IPS-NIHi11 (cell line): ENCODE measurements at regions not wholly inside any gene's neighbourhood (a gene's known extent, or its start where the extent isn't known, plus 50 kb on each side); places are given as distances from the start of the nearest gene placed in this dataset.
A peak's percentile ranks its signal among the peaks of the same experiment; 100 is the strongest.

ENCODE experiments used
- DNase-seq: peaks from one replicate; pipeline ENCODE4 v3.0.0; 2012; ENCODE audit warnings: mixed read lengths, low spot score

DNA sequence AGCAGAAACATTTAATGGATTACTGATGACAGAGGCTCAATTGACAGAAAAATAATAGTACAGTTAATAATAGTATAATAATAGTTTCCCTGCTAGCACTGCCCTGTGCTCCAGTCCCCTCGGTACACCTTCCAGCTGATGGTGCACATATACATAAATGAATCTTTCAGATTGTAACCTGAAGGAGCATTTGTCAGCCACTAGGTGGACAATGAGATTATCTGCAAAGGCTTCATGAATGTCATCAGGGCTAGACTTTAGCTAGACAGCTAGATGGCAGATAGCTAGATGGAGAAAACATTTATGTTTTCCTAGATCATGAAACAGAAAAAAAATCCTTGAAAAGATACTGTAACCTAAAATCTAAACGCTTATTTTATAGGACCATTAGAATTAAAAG lies 304.4 kb upstream of the SMC2 start:
- DNase-seq: peak; percentile 5

DNA sequence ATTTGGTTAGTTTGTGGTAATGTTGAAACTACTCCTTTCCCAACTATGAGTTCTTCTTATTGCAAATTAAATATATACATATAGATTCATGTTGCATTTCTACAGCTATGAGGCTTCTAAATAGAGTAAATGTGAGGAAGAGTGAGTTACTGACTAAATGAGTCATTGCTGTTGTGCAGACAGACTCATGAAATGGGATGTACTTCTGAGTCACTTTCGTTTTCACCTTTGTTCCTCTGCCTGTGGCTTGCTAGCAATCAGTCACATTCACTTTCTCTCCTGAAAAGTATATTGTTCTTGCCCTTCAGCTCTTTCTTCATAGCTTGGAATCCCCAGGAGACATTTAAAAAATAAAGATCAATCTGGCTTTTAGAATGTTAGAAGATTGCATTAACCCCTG lies 295.5 kb upstream of the SMC2 start:
- DNase-seq: no peak

- no peak for DNase-seq
Measured at GRCh38 chr9:103799959-103800358, 294.1 kb upstream of the SMC2 start.

DNA sequence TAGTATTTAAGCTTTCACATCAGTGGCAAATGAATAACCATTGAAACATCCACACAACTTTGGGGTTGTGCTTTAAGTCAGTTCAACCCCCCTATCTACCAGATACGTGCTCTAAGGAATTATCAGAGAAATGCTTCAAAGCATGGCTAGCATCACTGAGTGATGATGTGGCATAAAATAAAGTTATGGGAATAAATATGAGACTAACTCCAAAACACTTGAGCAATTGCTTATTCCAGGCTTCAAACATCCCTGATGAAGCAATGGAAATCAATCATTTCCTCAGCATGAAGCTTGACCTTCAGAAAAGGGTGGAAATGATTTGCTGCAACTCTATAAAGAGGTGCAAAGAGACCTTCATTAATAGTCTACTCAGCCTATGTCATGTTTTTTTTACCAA lies 292.0 kb upstream of the SMC2 start:
- no peak for DNase-seq

GRCh38 chr9:103803245-103803644 lies 290.9 kb upstream of the SMC2 start:
- no peak for DNase-seq

GRCh38 chr9:103804077-103804735 lies 289.9 kb upstream of the SMC2 start:
- no peak for DNase-seq

DNA sequence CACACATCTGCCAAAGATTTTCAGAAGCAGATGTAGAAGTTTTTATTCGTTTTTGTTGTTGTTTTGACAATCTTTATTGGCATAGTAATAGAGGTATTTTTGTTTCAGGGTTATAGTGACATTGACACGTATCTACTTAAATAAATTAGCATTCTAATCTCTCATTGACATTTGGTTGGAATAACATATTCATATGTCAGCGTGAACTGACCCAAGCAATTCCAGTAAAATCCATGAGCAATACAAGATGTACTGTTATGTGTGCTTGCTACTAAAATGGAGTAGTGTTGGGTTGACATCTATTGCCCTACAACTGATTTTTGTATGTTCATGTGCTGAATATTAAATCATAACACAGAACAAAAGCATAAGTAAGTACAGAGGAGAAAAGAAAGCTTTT lies 284.4 kb upstream of the SMC2 start:
- DNase-seq: no peak

- DNase-seq: no peak
Measured at GRCh38 chr9:103811462-103811861, 282.6 kb upstream of the SMC2 start.

GRCh38 chr9:103816146-103816545 lies 278.0 kb upstream of the SMC2 start:
- DNase-seq: no peak

DNA sequence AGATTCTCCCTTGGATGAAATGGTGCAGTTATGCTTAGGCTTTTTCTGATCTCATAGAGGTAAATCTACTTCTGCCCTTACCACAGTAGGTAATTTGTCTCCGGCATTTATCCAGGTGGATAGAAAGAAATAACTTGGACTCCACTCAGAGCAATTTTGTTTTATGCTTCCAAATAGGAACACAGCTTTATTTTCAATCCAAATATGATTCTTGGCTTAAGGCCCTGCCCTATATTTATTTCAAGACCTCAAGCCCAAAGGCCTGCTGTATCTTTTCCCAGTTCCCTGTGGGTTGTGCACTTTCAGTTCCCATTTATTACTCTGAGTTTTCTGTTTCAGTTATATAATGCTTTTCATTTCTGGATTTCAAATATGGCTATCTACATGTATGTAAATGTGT lies 274.2 kb upstream of the SMC2 start:
- no peak for DNase-seq

- DNase-seq: no peak
Measured at GRCh38 chr9:103821115-103821514, 273.0 kb upstream of the SMC2 start.

GRCh38 chr9:103837940-103838339 lies 256.2 kb upstream of the SMC2 start:
- peak; percentile 5 for DNase-seq

DNA sequence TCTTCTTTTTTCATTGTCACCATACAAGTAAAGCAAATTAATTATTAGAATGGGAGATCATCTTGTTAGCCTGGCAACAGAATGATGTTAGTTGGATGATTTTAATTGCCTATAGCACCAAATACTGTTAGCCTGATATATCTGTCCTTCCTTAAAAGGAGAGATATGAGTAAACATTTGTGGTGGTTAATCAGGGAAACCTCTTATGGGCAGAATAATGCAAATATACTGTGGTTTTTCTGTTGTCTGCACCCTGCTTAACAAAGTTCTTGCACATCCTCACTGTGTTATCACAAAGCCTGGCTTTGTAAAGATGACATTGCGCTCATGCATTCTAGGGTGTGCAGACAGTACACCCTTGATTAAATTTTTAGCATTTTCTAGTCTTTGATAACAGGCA lies 254.9 kb upstream of the SMC2 start:
- DNase-seq: no peak

DNA sequence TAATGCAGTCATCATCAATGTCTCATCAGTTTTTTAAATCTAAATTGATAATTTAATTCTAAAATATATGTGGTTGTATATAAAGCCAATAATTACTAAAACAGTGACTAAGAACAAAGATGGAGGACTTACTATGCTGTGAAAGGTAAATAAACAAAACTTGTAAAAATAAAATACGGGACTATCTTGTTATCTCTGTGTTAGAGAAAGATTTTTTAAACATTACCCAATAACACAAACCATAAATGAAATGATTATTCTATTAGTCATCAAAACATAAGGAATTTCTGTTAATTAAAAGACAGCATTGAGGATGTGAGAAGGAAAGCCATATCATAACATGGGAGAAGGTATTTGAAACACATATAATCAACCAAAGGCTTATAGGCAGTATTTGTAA lies 226.2 kb upstream of the SMC2 start:
- no peak for DNase-seq

GRCh38 chr9:103872811-103873210 lies 221.3 kb upstream of the SMC2 start:
- no peak for DNase-seq

DNA sequence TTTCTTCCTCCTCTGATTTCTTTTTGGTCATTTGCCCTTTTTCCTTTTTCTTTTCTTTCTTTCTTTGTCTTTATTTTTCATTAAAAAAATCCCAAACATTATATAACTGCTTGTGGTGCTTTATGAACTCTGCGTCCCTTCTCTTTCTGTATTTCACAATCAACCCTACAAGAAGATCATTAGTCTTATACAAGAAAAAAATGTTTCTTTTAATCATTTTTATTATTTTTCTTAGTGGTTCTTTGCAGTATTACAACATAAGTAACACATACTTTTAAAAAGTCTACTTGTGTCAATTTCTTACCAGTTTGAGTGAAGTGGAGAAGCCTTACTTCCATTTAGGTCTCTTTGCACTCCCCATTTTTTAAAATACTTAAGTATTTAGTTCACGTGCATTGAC lies 212.7 kb upstream of the SMC2 start:
- no peak for DNase-seq

DNA sequence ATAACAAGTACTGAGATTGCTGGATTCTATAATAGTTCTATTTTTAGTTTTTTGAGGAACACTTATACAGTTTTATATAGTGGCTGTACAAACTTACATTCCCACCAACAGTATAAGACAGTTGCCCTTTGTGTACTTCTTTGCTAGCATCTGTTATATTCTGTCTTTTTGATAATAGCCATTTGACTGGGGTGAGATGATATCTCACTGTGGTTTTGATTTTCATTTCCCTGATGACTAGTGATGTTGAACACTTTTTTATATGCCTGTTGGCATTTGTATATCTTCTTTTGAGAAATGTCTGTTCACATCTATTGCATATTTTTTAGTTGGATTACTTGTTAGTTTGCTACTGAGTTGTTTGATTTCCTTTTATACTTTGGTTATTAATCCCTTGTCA lies 204.1 kb upstream of the SMC2 start:
- no peak for DNase-seq

DNA sequence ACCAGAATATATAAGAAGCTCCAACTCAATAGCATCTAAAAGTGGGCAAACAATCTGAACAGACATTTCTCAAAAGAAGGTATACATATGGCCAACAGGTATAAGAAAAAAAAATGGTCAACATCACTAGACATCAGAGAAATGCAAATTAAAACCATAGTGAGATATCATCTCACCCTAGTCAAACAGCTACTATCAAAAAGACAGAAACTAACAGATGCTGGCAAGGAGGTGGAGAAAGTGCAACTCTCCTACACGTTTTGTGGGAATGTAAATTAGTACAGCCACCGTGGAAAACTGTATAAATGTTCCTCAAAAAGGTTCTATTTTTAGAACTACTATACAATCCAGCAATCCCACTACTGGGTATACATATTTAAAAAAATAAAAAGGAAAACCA lies 199.9 kb upstream of the SMC2 start:
- DNase-seq: no peak

DNA sequence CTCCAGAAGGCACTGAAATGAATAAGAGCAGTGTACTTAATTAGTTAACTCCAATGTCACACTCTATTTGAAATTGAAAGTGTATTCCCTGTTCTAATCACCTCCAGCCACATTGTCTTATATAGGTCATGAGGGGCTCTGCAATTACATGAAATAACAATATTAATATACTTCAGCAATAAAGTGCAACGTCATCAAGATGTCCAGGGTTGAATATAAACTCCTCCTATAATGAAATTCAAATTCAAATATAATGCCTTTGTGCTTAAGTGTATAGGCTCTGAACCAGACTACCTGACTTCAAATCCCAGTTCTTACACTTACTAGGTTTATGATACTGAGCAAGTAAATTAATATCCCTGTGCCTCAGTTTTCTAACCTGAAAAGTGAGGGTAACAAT lies 195.6 kb upstream of the SMC2 start:
- DNase-seq: no peak

DNA sequence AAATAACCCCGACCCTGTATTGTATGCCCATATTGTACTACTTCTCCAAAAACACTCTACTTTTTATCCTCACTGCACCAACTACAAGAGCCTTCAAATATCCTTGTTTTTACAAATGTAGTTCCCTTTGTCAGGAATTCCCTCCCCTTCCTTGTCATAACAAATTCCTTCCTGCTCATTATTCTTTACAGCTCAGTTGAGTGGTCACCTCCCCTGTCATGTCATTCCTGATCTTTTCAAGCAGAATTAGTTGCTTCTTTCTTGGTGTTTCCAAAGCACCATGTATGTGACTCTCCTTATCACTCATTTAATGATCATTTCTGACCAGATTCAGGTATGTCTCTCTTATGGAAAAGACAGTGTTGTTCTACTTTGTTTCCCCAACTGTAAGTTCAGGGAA lies 194.2 kb upstream of the SMC2 start:
- no peak for DNase-seq

- no peak for DNase-seq
Measured at GRCh38 chr9:103900466-103900865, 193.6 kb upstream of the SMC2 start.

GRCh38 chr9:103902263-103902662 lies 191.8 kb upstream of the SMC2 start:
- no peak for DNase-seq

DNA sequence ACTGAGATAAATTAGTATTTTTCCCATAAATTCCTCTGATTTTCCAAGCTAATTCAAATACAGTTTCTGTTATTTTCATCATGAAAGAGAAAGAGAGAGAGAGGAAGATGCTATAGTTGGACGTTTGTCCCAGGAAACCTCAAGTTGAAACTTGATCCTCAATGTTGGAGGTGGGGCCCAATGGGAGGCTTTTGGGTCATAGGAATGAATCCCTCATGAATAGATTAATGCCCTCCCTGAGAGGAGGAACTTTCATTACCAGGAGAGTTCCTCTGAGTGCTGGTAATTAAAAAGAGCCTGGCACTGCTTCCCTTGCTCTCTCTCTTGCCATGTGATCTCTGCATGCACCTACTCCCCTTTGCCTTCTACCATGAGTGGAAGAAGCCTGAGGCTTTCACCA lies 189.9 kb upstream of the SMC2 start:
- no peak for DNase-seq

DNA sequence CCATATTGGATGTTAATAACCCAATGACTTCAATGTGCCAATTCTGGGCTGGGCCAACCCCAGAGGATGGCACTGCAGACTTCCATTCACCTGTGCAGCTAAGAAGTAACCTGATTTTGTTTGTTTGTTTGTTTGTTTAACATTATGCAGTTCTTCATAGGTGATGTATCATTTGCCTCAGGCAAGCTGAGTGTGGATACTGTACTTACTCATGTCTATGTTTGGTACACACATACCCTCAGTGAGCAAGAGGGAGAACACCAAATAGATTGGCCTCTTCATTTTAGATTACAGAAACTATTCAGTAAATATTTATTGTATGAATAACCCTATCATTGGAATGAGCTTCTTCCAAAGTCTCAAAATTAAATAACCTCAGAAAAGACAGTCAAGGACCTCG lies 180.2 kb upstream of the SMC2 start:
- DNase-seq: no peak
